ENCODE measurements at regions not wholly inside any gene's neighbourhood (a gene's known extent, or its start where the extent isn't known, plus 50 kb on each side); places are given as distances from the start of the nearest gene placed in this dataset.

DNA sequence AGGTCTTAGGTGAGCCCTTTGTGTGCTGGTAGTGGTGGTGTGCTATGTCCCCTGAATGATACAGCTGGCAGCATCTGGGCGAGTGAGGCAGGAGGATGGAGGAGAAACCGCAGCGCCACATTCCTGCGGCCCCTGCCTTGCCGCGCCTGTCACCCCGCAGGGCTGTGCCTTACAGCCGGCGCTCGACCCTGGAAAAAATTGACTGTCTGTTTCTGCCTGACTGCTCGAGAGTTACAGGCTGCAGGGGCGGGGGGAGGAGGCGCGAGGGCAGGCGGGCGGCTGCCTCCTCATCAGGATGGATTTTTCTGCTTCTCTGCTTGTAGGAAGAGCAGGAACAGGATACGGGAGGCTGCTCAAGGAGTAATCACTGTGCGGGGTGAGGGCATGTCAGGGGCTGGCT, 443.4 kb downstream of the MIAT start:
- TF ChIP-seq CTCF (IDR thresholded peaks at IDR 0.05; ENCODE audit: low read depth, low read length), result no peak
- TF ChIP-seq EZH2phosphoT487 (IDR thresholded peaks at IDR 0.05; ENCODE audit: low read depth), result no peak
